GM23338 (cell line): ENCODE measurements at regions not wholly inside any gene's neighbourhood (a gene's known extent, or its start where the extent isn't known, plus 50 kb on each side); places are given as distances from the start of the nearest gene placed in this dataset.
A peak's percentile ranks its signal among the peaks of the same experiment; 100 is the strongest.

ENCODE experiments used
- ATAC-seq: fragments of 200-7000 bp; cut with Tn5 transposase; 3 replicates; pipeline ENCODE4 v1.9.1; 2020
- DNase-seq: peaks from one replicate; pipeline ENCODE4 v3.0.0-alpha.2; 2015; ENCODE audit warnings: low spot score
- H2AFZ ChIP-seq: fragments of 200-600 bp; sonication (generic); 2 replicates; pipeline ENCODE4 v1.8.0; 2016; ENCODE audit warnings: antibody characterized with exemption, mild to moderate bottlenecking, moderate library complexity
- H3F3A ChIP-seq: fragments of 200-600 bp; sonication (generic); replicated peaks from 2 replicates; pipeline ENCODE4 v1.8.0; 2017; ENCODE audit warnings: antibody characterized with exemption, mixed run types, low read depth
- H3K27ac ChIP-seq: fragments of 200-600 bp; sonication (generic); 2 replicates; pipeline ENCODE4 v1.6.1; 2016; ENCODE audit warnings: low read depth
- H3K27me3 ChIP-seq: fragments of 200-600 bp; sonication (generic); 2 replicates; pipeline ENCODE4 v1.8.0; 2016; ENCODE audit warnings: mild to moderate bottlenecking, mixed run types, moderate library complexity; ENCODE audit not compliant: insufficient read depth
- H3K36me3 ChIP-seq: fragments of 200-600 bp; sonication (generic); 2 replicates; pipeline ENCODE4 v1.8.0; 2016; ENCODE audit warnings: mild to moderate bottlenecking; ENCODE audit not compliant: insufficient read depth
- H3K4me1 ChIP-seq: fragments of 200-600 bp; sonication (generic); 2 replicates; pipeline ENCODE4 v1.8.0; 2016; ENCODE audit warnings: mild to moderate bottlenecking, moderate library complexity; ENCODE audit not compliant: insufficient read depth
- H3K4me2 ChIP-seq: fragments of 200-600 bp; sonication (generic); 2 replicates; pipeline ENCODE4 v1.7.1; 2017; ENCODE audit warnings: mixed run types
- H3K4me3 ChIP-seq: fragments of 200-600 bp; sonication (generic); 2 replicates; pipeline ENCODE4 v1.6.1; 2016; ENCODE audit warnings: mixed run types
- H3K79me2 ChIP-seq: fragments of 200-600 bp; sonication (generic); replicated peaks from 2 replicates; pipeline ENCODE4 v1.8.0; 2017; ENCODE audit warnings: mild to moderate bottlenecking; ENCODE audit not compliant: insufficient read depth
- H3K9me2 ChIP-seq: fragments of 200-600 bp; sonication (generic); 2 replicates; pipeline ENCODE4 v1.8.0; 2017; ENCODE audit not compliant: insufficient read depth
- H4K20me1 ChIP-seq: fragments of 200-600 bp; sonication (generic); replicated peaks from 2 replicates; pipeline ENCODE4 v1.8.0; 2017; ENCODE audit warnings: mild to moderate bottlenecking; ENCODE audit not compliant: insufficient read depth
- H3K27ac Mint-ChIP-seq: 2 replicates; pipeline ENCODE4 v1.8.0; 2020; ENCODE audit warnings: inconsistent platforms, mild to moderate bottlenecking, moderate library complexity, mixed read lengths
- H3K27me3 Mint-ChIP-seq: 3 replicates; pipeline ENCODE4 v1.8.0; 2022; ENCODE audit warnings: low read depth, mild to moderate bottlenecking, moderate library complexity, mixed read lengths, inconsistent platforms; ENCODE audit not compliant: insufficient read depth, poor library complexity
- H3K36me3 Mint-ChIP-seq: 3 replicates; pipeline ENCODE4 v1.8.0; 2021; ENCODE audit warnings: low read depth, mild to moderate bottlenecking, inconsistent platforms, moderate library complexity, mixed read lengths
- H3K4me1 Mint-ChIP-seq: 3 replicates; pipeline ENCODE4 v1.8.0; 2020; ENCODE audit warnings: mild to moderate bottlenecking, inconsistent platforms, mixed read lengths
- H3K4me3 Mint-ChIP-seq: 3 replicates; pipeline ENCODE4 v1.8.0; 2021; ENCODE audit warnings: moderate library complexity, mild to moderate bottlenecking, inconsistent platforms, mixed read lengths
- H3K9me3 Mint-ChIP-seq: 3 replicates; pipeline ENCODE4 v1.8.0; 2020; ENCODE audit warnings: moderate library complexity, mild to moderate bottlenecking, inconsistent platforms, mixed read lengths
- CREB1 ChIP-seq: fragments of 250-450 bp; sonication (Bioruptor Pico); IDR thresholded peaks from 2 replicates; pipeline ENCODE4 v1.5.0; 2020; ENCODE audit warnings: low read depth, mild to moderate bottlenecking, moderate library complexity
- EZH2 ChIP-seq: fragments of 200-600 bp; sonication (generic); IDR thresholded peaks from one replicate; pipeline ENCODE4 v1.8.0; 2017; ENCODE audit warnings: antibody characterized with exemption, mild to moderate bottlenecking, low read depth; ENCODE audit not compliant: unreplicated experiment
- JUNB ChIP-seq: IDR thresholded peaks from one replicate; pipeline ENCODE4 v1.6.1; 2016; ENCODE audit warnings: antibody characterized with exemption; ENCODE audit not compliant: unreplicated experiment
- POLR2AphosphoS5 ChIP-seq: IDR thresholded peaks from 2 replicates; pipeline ENCODE4 v1.6.1; 2016; ENCODE audit warnings: antibody characterized with exemption, low read depth
- STAT1 ChIP-seq: IDR thresholded peaks from one replicate; pipeline ENCODE4 v1.6.1; 2016; ENCODE audit warnings: antibody characterized with exemption; ENCODE audit not compliant: unreplicated experiment
- ZNF114 ChIP-seq: fragments of 250-450 bp; sonication (Bioruptor Pico); IDR thresholded peaks from 2 replicates; pipeline ENCODE4 v1.5.0; 2020; ENCODE audit warnings: mild to moderate bottlenecking, moderate library complexity
- ZNF331 ChIP-seq: fragments of 250-450 bp; sonication (Bioruptor Pico); IDR thresholded peaks from 2 replicates; pipeline ENCODE4 v1.5.0; 2020; ENCODE audit warnings: low read depth, mild to moderate bottlenecking, moderate library complexity
- TF ChIP-seq, protein P1 (sequence below): IDR thresholded peaks from one replicate; pipeline ENCODE4 v1.6.1; 2018; ENCODE audit warnings: antibody characterized with exemption; ENCODE audit not compliant: unreplicated experiment
- TF ChIP-seq, protein P2 (sequence below): IDR thresholded peaks from 2 replicates; pipeline ENCODE4 v1.6.1; 2016; ENCODE audit warnings: antibody characterized with exemption
- TF ChIP-seq, protein P3 (sequence below), 2 experiments: fragments of 200-600 bp in 1 of 2; sonication (generic) in 1 of 2; conservative IDR thresholded peaks; 2 replicates each; pipeline versions ENCODE4 v1.5.1 to v1.6.1; 2016 to 2017; ENCODE audit warnings: antibody characterized with exemption in 2 of 2, low read depth in 2 of 2, mild to moderate bottlenecking in 2 of 2, moderate library complexity in 1 of 2
- TF ChIP-seq, protein P4 (sequence below): fragments of 250-450 bp; sonication (Bioruptor Pico); IDR thresholded peaks from 2 replicates; pipeline ENCODE4 v1.5.0; 2020; ENCODE audit warnings: mild to moderate bottlenecking, moderate library complexity

DNA sequence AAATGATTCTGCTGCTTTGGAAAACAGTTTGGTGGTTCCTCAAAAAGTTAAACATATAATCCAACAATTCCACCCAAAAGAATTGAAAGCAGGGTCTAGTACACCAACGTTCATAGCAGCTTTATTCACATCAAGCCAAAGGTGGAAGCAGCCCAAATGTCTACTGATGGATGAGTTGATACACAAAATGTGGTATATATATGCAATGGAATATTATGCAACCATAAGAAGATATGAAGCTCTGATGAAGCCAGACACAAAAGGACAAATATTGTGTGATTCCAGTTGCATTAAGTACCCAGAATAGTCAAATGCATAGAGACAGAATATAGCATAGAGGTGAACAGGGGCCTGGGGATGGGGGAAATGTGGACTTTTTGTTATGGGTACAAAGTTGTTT is 269.3 kb downstream of the METTL4 start (continued):
- TF ChIP-seq, protein P1, sequence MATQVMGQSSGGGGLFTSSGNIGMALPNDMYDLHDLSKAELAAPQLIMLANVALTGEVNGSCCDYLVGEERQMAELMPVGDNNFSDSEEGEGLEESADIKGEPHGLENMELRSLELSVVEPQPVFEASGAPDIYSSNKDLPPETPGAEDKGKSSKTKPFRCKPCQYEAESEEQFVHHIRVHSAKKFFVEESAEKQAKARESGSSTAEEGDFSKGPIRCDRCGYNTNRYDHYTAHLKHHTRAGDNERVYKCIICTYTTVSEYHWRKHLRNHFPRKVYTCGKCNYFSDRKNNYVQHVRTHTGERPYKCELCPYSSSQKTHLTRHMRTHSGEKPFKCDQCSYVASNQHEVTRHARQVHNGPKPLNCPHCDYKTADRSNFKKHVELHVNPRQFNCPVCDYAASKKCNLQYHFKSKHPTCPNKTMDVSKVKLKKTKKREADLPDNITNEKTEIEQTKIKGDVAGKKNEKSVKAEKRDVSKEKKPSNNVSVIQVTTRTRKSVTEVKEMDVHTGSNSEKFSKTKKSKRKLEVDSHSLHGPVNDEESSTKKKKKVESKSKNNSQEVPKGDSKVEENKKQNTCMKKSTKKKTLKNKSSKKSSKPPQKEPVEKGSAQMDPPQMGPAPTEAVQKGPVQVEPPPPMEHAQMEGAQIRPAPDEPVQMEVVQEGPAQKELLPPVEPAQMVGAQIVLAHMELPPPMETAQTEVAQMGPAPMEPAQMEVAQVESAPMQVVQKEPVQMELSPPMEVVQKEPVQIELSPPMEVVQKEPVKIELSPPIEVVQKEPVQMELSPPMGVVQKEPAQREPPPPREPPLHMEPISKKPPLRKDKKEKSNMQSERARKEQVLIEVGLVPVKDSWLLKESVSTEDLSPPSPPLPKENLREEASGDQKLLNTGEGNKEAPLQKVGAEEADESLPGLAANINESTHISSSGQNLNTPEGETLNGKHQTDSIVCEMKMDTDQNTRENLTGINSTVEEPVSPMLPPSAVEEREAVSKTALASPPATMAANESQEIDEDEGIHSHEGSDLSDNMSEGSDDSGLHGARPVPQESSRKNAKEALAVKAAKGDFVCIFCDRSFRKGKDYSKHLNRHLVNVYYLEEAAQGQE: no peak
- TF ChIP-seq, protein P2, sequence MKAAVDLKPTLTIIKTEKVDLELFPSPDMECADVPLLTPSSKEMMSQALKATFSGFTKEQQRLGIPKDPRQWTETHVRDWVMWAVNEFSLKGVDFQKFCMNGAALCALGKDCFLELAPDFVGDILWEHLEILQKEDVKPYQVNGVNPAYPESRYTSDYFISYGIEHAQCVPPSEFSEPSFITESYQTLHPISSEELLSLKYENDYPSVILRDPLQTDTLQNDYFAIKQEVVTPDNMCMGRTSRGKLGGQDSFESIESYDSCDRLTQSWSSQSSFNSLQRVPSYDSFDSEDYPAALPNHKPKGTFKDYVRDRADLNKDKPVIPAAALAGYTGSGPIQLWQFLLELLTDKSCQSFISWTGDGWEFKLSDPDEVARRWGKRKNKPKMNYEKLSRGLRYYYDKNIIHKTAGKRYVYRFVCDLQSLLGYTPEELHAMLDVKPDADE: no peak
- no peak for TF ChIP-seq POLR2AphosphoS5
- no peak for TF ChIP-seq JUNB
- TF ChIP-seq EZH2: no peak
- TF ChIP-seq ZNF331: no peak
- no peak for TF ChIP-seq CREB1 (CRISPR knock-in tag)
- no peak for TF ChIP-seq ZNF114

DNA sequence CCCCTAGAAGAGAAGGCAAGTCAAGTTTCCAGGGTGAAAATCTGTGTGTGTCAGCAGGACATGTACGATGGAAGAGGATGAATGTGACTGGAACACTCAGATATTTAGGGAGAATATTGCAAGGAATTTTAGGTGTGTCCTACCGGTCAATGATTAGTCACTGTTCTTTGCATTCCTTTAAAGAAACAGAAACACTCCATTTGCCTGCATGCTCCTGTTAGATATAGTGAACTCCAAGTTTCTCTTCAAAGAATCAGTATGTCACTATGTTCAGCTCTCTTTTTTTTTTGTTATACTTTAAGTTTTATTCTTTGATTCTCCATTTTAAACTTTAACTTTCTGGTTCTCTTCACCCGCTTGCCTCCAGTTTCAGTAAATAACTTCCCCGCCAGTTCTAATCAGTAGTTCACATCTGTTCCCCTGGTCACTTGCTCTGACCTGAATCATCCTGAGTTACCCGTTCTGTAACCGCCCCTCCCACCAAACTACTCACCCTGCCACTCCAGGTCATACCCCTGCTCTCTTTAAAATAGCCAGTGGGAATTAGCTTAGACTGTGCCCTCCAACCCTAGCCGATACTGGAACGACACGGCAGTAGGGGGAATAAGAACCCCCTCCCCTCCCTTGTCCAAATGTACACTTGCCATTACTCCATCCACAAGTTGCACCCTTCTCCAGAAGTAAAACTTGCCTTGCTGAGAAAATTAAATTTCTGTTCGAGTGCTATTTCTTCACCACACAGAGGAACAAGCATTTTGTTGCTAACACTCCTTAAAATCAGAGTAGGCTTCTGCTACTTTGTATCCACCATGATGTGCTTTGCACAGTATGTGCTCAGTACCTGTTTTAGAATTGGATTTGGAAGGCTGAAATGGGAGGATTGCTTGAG is 268.4 kb downstream of the METTL4 start:
- H3K79me2 ChIP-seq: no peaks in the 10 kb centered on the region
- Mint-ChIP-seq H3K4me1 (peaks cover 6% of the 10 kb centered on the region; the same call in 2 of the 3 replicates), H3K36me3 (no peaks in the 10 kb centered on the region), H3K4me3 (no peak overlapping the region), H3K27me3 (peaks cover 3% of the 10 kb centered on the region), H3K9me3 (no peaks in the 10 kb centered on the region), H3K27ac (no peak overlapping the region)
- H3K4me3 ChIP-seq: no peak overlapping the region
- no peak overlapping the region for H3K27ac ChIP-seq
- H3K4me2 ChIP-seq: no peak overlapping the region
- no peaks in the 10 kb centered on the region for H3K9me2 ChIP-seq
- no peaks in the 10 kb centered on the region for H3F3A ChIP-seq
- no peaks in the 10 kb centered on the region for H3K27me3 ChIP-seq
- H3K36me3 ChIP-seq: no peaks in the 10 kb centered on the region
- ATAC-seq (no peak; the same call in 2 of the 3 replicates), DNase-seq (no peak)
- peaks cover 6% of the 10 kb centered on the region for H3K4me1 ChIP-seq
- H4K20me1 ChIP-seq: no peaks in the 10 kb centered on the region
- 0 out of 2 replicates have a peak overlapping the region, but pooled peaks have one; percentile 10 for H2AFZ ChIP-seq
- TF ChIP-seq POLR2AphosphoS5: no peak
- TF ChIP-seq, protein P3, sequence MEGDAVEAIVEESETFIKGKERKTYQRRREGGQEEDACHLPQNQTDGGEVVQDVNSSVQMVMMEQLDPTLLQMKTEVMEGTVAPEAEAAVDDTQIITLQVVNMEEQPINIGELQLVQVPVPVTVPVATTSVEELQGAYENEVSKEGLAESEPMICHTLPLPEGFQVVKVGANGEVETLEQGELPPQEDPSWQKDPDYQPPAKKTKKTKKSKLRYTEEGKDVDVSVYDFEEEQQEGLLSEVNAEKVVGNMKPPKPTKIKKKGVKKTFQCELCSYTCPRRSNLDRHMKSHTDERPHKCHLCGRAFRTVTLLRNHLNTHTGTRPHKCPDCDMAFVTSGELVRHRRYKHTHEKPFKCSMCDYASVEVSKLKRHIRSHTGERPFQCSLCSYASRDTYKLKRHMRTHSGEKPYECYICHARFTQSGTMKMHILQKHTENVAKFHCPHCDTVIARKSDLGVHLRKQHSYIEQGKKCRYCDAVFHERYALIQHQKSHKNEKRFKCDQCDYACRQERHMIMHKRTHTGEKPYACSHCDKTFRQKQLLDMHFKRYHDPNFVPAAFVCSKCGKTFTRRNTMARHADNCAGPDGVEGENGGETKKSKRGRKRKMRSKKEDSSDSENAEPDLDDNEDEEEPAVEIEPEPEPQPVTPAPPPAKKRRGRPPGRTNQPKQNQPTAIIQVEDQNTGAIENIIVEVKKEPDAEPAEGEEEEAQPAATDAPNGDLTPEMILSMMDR (conservative IDR thresholded peaks at IDR 0.05; ENCODE audit: low read depth in 2 of 2): no peak
- no peak for TF ChIP-seq JUNB
- TF ChIP-seq STAT1: no peak
- no peak for TF ChIP-seq ZNF114
- no peak for TF ChIP-seq CREB1 (CRISPR knock-in tag)
- TF ChIP-seq ZNF331: no peak
- TF ChIP-seq, protein P4, sequence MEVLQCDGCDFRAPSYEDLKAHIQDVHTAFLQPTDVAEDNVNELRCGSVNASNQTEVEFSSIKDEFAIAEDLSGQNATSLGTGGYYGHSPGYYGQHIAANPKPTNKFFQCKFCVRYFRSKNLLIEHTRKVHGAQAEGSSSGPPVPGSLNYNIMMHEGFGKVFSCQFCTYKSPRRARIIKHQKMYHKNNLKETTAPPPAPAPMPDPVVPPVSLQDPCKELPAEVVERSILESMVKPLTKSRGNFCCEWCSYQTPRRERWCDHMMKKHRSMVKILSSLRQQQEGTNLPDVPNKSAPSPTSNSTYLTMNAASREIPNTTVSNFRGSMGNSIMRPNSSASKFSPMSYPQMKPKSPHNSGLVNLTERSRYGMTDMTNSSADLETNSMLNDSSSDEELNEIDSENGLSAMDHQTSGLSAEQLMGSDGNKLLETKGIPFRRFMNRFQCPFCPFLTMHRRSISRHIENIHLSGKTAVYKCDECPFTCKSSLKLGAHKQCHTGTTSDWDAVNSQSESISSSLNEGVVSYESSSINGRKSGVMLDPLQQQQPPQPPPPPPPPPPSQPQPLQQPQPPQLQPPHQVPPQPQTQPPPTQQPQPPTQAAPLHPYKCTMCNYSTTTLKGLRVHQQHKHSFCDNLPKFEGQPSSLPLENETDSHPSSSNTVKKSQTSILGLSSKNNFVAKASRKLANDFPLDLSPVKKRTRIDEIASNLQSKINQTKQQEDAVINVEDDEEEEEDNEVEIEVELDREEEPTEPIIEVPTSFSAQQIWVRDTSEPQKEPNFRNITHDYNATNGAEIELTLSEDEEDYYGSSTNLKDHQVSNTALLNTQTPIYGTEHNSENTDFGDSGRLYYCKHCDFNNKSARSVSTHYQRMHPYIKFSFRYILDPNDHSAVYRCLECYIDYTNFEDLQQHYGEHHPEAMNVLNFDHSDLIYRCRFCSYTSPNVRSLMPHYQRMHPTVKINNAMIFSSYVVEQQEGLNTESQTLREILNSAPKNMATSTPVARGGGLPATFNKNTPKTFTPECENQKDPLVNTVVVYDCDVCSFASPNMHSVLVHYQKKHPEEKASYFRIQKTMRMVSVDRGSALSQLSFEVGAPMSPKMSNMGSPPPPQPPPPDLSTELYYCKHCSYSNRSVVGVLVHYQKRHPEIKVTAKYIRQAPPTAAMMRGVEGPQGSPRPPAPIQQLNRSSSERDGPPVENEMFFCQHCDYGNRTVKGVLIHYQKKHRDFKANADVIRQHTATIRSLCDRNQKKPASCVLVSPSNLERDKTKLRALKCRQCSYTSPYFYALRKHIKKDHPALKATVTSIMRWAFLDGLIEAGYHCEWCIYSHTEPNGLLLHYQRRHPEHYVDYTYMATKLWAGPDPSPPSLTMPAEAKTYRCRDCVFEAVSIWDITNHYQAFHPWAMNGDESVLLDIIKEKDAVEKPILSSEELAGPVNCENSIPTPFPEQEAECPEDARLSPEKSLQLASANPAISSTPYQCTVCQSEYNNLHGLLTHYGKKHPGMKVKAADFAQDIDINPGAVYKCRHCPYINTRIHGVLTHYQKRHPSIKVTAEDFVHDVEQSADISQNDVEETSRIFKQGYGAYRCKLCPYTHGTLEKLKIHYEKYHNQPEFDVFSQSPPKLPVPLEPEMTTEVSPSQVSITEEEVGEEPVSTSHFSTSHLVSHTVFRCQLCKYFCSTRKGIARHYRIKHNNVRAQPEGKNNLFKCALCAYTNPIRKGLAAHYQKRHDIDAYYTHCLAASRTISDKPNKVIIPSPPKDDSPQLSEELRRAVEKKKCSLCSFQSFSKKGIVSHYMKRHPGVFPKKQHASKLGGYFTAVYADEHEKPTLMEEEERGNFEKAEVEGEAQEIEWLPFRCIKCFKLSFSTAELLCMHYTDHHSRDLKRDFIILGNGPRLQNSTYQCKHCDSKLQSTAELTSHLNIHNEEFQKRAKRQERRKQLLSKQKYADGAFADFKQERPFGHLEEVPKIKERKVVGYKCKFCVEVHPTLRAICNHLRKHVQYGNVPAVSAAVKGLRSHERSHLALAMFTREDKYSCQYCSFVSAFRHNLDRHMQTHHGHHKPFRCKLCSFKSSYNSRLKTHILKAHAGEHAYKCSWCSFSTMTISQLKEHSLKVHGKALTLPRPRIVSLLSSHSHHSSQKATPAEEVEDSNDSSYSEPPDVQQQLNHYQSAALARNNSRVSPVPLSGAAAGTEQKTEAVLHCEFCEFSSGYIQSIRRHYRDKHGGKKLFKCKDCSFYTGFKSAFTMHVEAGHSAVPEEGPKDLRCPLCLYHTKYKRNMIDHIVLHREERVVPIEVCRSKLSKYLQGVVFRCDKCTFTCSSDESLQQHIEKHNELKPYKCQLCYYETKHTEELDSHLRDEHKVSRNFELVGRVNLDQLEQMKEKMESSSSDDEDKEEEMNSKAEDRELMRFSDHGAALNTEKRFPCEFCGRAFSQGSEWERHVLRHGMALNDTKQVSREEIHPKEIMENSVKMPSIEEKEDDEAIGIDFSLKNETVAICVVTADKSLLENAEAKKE: no peak
